ENCODE measurements at regions not wholly inside any gene's neighbourhood (a gene's known extent, or its start where the extent isn't known, plus 50 kb on each side); places are given as distances from the start of the nearest gene placed in this dataset.

- DNase-seq: no peak
Measured at GRCh38 chr6:45741437-45742171, 274.1 kb downstream of the CLIC5 start.

- DNase-seq: no peak
Measured at GRCh38 chr6:45739058-45739457, 276.6 kb downstream of the CLIC5 start.

- DNase-seq: no peak
Measured at GRCh38 chr6:45738057-45738455, 277.6 kb downstream of the CLIC5 start.

GRCh38 chr6:45737331-45738056, 278.2 kb downstream of the CLIC5 start:
- no peak for DNase-seq

- DNase-seq: no peak
Measured at GRCh38 chr6:45736134-45736533, 279.5 kb downstream of the CLIC5 start.

- no peak for DNase-seq
Measured at GRCh38 chr6:45732731-45733130, 282.9 kb downstream of the CLIC5 start.

GRCh38 chr6:45730232-45730631, 285.4 kb downstream of the CLIC5 start:
- no peak for DNase-seq

- peak; percentile 12 for DNase-seq
Measured at GRCh38 chr6:45728674-45729073, 287.0 kb downstream of the CLIC5 start.

- peak; percentile 26 for DNase-seq
Measured at GRCh38 chr6:45727819-45728449, 287.7 kb downstream of the CLIC5 start.

- DNase-seq: no peak
Measured at GRCh38 chr6:45727228-45727627, 288.4 kb downstream of the CLIC5 start.

- no peak for DNase-seq
Measured at GRCh38 chr6:45726444-45726843, 289.2 kb downstream of the CLIC5 start.

GRCh38 chr6:45724511-45724910, 291.1 kb downstream of the CLIC5 start:
- DNase-seq: peak; percentile 91

GRCh38 chr6:45724027-45724426, 291.6 kb downstream of the CLIC5 start:
- no peak for DNase-seq

GRCh38 chr6:45722876-45723275, 292.8 kb downstream of the CLIC5 start:
- no peak for DNase-seq

GRCh38 chr6:45721665-45722064, 294.0 kb downstream of the CLIC5 start:
- no peak for DNase-seq

GRCh38 chr6:45718871-45719270, 296.8 kb downstream of the CLIC5 start:
- DNase-seq: no peak

- DNase-seq: no peak
Measured at GRCh38 chr6:45718131-45718530, 297.5 kb downstream of the CLIC5 start.

- no peak for DNase-seq
Measured at GRCh38 chr6:45717715-45718114, 297.9 kb downstream of the CLIC5 start.

- no peak for DNase-seq
Measured at GRCh38 chr6:45717027-45717426, 298.6 kb downstream of the CLIC5 start.

- no peak for DNase-seq
Measured at GRCh38 chr6:45715508-45715803, 300.2 kb downstream of the CLIC5 start.

- DNase-seq: peak; percentile 57
Measured at GRCh38 chr6:45714741-45715507, 300.7 kb downstream of the CLIC5 start.

- DNase-seq: no peak
Measured at GRCh38 chr6:45714006-45714730, 301.5 kb downstream of the CLIC5 start.

All from NCI-H1105 treated with DMSO at 0.1 percent for 48 hours (cell line).